K562 (cell line): ENCODE measurements at regions not wholly inside any gene's neighbourhood (a gene's known extent, or its start where the extent isn't known, plus 50 kb on each side); places are given as distances from the start of the nearest gene placed in this dataset.

ENCODE experiments used
- NCOR1 ChIP-seq: fragments of 450-650 bp; IDR thresholded peaks from 2 replicates; pipeline ENCODE4 v1.6.1; 2016; ENCODE audit warnings: mild to moderate bottlenecking, moderate library complexity
- NFRKB ChIP-seq: fragments of 450-650 bp; IDR thresholded peaks from 2 replicates; pipeline ENCODE4 v1.6.1; 2016; ENCODE audit warnings: low read depth
- NR2F6 ChIP-seq: fragments of 450-650 bp; formaldehyde crosslinking; IDR thresholded peaks from 2 replicates; pipeline ENCODE4 v1.4.0; 2020; ENCODE audit warnings: mild to moderate bottlenecking
- TF ChIP-seq, protein P1 (sequence below): fragments of 450-650 bp; IDR thresholded peaks from 2 replicates; pipeline ENCODE4 v1.6.1; 2016; ENCODE audit warnings: antibody characterized with exemption
- TF ChIP-seq, protein P2 (sequence below), 2 experiments: fragments of 450-650 bp; formaldehyde crosslinking in 1 of 2; IDR thresholded peaks; 2 replicates each; pipeline versions ENCODE4 v1.4.0 to v1.6.1; 2014 to 2020; ENCODE audit warnings: mild to moderate bottlenecking in 2 of 2, borderline replicate concordance in 1 of 2, low read depth in 1 of 2

DNA sequence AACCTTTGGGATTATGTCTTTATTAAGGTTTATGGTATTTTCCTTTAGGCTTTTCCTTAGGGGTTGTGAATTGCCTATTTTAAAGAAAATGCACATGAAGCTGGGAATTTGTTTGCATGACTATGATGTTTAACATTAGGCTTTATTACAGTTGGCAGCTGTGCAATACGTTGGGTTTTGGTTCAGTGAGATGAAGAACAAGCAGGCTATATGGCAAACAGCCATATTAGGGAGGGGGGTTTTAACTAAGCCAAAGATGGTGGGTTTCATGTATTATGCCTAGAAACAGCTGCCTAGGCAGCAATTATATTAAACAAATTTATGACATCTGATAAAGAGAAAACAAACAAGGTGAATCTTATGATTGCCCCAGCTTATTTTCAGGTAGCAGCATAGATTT is 880.8 kb downstream of the FAM181B start:
- TF ChIP-seq NCOR1 (no peak), NR2F6 (CRISPR knock-in tag) (no peak), NFRKB (no peak)
- TF ChIP-seq, protein P1, sequence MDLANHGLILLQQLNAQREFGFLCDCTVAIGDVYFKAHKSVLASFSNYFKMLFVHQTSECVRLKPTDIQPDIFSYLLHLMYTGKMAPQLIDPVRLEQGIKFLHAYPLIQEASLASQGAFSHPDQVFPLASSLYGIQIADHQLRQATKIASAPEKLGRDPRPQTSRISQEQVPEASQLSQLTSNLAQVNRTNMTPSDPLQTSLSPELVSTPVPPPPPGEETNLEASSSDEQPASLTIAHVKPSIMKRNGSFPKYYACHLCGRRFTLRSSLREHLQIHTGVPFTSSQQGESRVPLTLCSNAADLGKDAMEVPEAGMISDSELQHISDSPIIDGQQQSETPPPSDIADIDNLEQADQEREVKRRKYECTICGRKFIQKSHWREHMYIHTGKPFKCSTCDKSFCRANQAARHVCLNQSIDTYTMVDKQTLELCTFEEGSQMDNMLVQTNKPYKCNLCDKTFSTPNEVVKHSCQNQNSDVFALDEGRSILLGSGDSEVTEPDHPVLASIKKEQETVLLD, result no peak
- TF ChIP-seq, protein P2, sequence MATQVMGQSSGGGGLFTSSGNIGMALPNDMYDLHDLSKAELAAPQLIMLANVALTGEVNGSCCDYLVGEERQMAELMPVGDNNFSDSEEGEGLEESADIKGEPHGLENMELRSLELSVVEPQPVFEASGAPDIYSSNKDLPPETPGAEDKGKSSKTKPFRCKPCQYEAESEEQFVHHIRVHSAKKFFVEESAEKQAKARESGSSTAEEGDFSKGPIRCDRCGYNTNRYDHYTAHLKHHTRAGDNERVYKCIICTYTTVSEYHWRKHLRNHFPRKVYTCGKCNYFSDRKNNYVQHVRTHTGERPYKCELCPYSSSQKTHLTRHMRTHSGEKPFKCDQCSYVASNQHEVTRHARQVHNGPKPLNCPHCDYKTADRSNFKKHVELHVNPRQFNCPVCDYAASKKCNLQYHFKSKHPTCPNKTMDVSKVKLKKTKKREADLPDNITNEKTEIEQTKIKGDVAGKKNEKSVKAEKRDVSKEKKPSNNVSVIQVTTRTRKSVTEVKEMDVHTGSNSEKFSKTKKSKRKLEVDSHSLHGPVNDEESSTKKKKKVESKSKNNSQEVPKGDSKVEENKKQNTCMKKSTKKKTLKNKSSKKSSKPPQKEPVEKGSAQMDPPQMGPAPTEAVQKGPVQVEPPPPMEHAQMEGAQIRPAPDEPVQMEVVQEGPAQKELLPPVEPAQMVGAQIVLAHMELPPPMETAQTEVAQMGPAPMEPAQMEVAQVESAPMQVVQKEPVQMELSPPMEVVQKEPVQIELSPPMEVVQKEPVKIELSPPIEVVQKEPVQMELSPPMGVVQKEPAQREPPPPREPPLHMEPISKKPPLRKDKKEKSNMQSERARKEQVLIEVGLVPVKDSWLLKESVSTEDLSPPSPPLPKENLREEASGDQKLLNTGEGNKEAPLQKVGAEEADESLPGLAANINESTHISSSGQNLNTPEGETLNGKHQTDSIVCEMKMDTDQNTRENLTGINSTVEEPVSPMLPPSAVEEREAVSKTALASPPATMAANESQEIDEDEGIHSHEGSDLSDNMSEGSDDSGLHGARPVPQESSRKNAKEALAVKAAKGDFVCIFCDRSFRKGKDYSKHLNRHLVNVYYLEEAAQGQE (IDR thresholded peaks at IDR 0.05; ENCODE audit: borderline replicate concordance), result no peak
- TF ChIP-seq, protein P2 (CRISPR knock-in tag; IDR thresholded peaks at IDR 0.05; ENCODE audit: low read depth), result no peak
